LoVo (cell line): ENCODE measurements at regions not wholly inside any gene's neighbourhood (a gene's known extent, or its start where the extent isn't known, plus 50 kb on each side); places are given as distances from the start of the nearest gene placed in this dataset.
"Not testable (repeated sequence)": the region's sequence is repeated elsewhere in the genome, so short reads cannot be mapped to it uniquely, and the experiment has no call there.

Source experiments
- DNase-seq: peaks from one replicate; pipeline ENCODE4 v3.0.0-alpha.2; 2016; ENCODE audit warnings: low spot score

- DNase-seq: no peak
Measured at GRCh38 chr2:145749556-145749955, 1229.6 kb upstream of the ZEB2 start.

GRCh38 chr2:145748927-145749326, 1229.0 kb upstream of the ZEB2 start:
- DNase-seq: no peak

- DNase-seq: no peak
Measured at GRCh38 chr2:145747715-145748114, 1227.8 kb upstream of the ZEB2 start.

GRCh38 chr2:145745387-145745721, 1225.4 kb upstream of the ZEB2 start:
- not testable (repeated sequence) for DNase-seq

GRCh38 chr2:145744541-145745386, 1224.8 kb upstream of the ZEB2 start:
- DNase-seq: no peak

GRCh38 chr2:145743011-145743410, 1223.1 kb upstream of the ZEB2 start:
- DNase-seq: no peak

- no peak for DNase-seq
Measured at GRCh38 chr2:145741636-145742035, 1221.7 kb upstream of the ZEB2 start.

- no peak for DNase-seq
Measured at GRCh38 chr2:145741181-145741580, 1221.3 kb upstream of the ZEB2 start.

- DNase-seq: no peak
Measured at GRCh38 chr2:145740302-145740701, 1220.4 kb upstream of the ZEB2 start.

- DNase-seq: no peak
Measured at GRCh38 chr2:145739681-145740080, 1219.8 kb upstream of the ZEB2 start.

- no peak for DNase-seq
Measured at GRCh38 chr2:145736871-145737270, 1217.0 kb upstream of the ZEB2 start.

- no peak for DNase-seq
Measured at GRCh38 chr2:145731467-145731866, 1211.5 kb upstream of the ZEB2 start.

GRCh38 chr2:145729993-145730770, 1210.3 kb upstream of the ZEB2 start:
- no peak for DNase-seq

GRCh38 chr2:145729481-145729880, 1209.6 kb upstream of the ZEB2 start:
- DNase-seq: no peak

- DNase-seq: no peak
Measured at GRCh38 chr2:145728511-145728910, 1208.6 kb upstream of the ZEB2 start.

- no peak for DNase-seq
Measured at GRCh38 chr2:145725876-145726275, 1206.0 kb upstream of the ZEB2 start.

- DNase-seq: no peak
Measured at GRCh38 chr2:145724311-145724898, 1204.5 kb upstream of the ZEB2 start.

GRCh38 chr2:145723872-145724271, 1204.0 kb upstream of the ZEB2 start:
- DNase-seq: no peak

- no peak for DNase-seq
Measured at GRCh38 chr2:145721681-145722080, 1201.8 kb upstream of the ZEB2 start.

- no peak for DNase-seq
Measured at GRCh38 chr2:145715601-145716000, 1195.7 kb upstream of the ZEB2 start.

- no peak for DNase-seq
Measured at GRCh38 chr2:145710303-145710702, 1190.4 kb upstream of the ZEB2 start.

GRCh38 chr2:145702305-145702704, 1182.4 kb upstream of the ZEB2 start:
- DNase-seq: no peak

GRCh38 chr2:145692971-145693478, 1173.1 kb upstream of the ZEB2 start:
- no peak for DNase-seq
